CD4-positive, alpha-beta T cell treated with Interleukin-1 beta for 1 hour (primary cell): ENCODE measurements at regions not wholly inside any gene's neighbourhood (a gene's known extent, or its start where the extent isn't known, plus 50 kb on each side); places are given as distances from the start of the nearest gene placed in this dataset.
"Not testable (repeated sequence)": the region's sequence is repeated elsewhere in the genome, so short reads cannot be mapped to it uniquely, and the experiment has no call there.

ENCODE experiments used
- DNase-seq, 2 donors: peaks; one replicate each; pipeline ENCODE4 v3.0.0-alpha.2; 2020 to 2022

DNA sequence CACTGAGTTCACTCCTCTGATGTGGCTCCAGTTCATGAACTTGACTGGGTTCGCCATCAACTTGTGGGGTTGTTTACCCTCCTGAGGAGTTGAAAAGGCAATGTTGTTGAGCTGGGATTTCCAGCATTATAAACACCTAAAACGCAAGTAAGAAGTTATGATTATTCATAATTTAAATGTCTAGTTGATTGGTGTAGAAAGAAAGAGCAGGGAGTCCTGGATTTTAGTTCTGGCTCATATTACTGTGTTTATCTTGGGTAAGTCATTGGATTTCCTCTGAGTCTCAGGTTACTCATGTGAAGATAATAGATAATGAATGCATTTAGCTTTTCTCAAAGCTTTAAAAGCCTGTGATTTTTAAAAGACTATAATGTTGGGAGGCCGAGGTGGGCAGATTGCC is 438.0 kb upstream of the CDH20 start:
- DNase-seq, result no peak

DNA sequence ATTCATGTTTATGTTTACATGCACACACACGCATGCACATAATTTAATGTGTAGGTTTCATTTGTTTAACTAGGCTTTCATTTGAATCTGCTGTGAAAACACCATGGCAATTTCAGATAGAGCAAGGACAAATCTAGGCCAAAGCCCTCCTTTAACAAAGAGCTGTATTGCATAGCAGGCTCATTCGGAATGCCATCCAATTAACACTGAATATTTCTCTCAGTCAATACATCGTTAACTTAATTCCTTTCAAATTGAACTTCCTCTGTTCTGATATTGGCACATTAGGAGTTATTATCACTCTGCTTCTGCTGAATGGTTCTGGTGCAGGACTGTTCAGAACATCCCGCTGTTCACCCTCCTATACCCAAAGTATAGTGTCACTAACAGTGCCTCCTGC is 435.1 kb upstream of the CDH20 start:
- DNase-seq, result no peak

DNA sequence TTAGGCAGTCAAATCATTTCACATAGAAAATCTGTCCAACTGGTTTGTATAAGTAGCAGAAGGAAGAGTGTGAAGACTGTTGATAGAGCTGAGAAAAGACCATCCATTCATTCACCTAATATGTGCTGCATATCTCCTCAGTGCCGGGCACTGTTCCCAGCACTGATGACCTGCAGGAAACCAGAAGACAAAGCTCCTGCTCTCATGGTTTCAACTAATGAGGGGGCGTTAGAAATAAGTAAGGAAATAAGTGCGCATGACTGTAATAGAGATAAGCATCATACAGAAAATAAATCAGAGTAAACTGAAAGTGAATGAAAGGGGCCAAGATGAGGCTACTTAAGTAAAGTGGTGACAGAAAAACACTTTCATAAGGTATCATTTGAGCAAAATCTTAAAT is 427.5 kb upstream of the CDH20 start:
- DNase-seq, result no peak

DNA sequence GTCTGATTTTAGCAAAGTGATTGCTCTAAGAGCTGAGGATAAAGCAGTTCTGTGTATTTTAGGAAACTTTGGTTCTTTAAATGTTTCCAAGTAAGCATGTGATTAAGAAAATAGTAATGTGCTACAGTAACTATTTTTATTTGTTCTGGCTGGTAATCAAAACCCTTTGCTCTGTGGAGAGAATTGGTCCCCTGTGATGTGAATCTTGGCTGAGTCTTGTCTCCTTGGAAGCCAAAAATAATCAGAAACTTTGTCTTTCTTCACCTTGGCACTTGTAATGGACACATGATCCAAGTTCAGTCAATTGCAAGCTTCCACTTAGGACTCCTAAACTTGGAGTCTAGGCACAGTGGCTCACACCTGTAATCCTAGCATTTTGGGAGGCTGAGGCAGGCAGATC is 422.7 kb upstream of the CDH20 start:
- no peak for DNase-seq

DNA sequence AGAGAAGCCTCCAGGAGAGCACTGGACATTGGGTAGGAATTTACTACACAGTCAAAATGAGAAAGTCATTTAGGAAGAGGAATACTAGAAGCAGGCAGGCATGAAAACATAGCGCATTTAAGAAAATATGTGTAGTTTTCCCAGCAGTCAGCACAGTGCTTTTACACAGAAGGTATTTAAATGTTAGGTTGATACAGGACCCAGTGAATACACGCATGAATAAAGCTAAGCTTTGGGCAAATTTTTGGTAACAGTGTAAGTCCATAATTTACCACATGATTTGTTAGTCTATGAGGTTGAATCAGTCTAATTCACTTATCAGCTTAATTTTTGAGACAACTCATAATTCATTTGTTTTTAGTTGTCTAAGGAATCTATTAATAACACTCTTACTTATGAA is 421.7 kb upstream of the CDH20 start:
- no peak for DNase-seq

DNA sequence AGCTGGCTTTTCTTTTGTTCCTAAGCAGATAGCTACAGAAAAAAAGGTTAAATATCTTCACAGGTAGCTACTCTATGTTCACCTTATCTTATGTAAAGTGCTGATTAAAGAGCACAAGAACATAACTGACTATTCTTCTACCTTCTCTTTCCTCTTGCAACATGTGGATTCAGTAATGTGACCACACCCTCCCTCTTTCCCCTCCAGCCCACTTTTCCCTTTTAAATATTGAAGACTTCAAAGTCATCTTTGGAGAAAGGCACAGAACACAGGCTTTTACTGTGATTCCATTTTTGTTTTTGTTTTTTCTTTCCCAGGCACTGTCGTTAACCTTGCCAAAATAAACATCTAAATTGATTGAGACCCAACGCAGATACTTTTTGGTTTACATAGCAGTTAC is 418.1 kb upstream of the CDH20 start:
- DNase-seq, result no peak

DNA sequence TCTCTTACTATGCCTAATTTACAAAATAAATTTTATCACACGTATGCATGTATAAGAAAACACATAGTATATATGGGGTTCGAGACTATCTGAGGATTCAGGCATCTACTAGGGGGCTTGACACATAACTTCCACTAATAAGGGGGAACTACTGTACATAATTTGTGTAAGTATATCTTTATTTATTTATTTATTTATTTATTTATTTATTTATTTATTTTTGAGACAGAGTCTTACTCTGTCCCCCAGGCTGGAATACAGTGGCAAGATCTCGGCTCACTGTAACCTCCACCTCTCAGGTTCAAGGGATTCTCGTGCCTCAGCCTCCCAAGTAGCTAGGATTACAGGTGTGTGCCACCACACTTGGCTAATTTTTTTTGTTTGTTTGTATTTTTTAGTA is 414.4 kb upstream of the CDH20 start:
- DNase-seq, result not testable (repeated sequence)

DNA sequence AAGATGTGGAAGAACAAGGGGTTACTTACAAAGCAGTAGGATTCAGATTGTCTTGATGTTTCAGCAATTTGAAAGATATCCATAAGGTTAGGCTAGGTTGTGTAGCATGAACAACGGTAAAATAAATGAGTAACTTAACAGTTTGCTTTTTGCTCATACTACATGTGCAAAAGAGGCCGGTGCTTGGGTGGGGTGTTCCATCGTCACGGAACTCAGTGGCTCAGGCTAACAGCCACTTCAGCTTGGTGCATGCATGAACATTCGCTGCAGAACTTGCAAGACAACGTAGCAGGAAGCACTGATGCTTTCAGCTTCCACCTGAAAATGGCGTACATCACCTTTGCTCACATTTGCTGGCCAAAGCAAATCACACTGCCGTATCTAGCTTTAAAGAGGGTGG is 407.3 kb upstream of the CDH20 start:
- DNase-seq, result no peak

DNA sequence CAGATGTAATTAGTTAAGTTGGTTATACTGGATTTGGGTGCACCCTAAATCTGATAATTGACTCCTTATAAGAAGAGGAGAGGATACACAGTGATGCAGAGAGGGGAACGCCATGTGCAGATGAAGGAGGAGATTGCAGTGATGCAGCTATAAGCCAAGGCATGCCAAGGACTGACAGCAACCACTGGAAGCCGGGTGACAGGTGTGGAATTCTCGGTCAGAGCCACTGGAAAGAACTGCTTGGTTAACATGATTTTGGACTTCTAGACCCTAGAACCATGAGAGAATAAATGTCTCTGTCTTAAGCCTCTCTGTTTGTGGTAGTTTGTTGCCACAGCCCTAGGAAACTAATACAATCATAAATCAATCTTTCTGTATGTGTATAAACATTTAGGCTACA is 403.3 kb upstream of the CDH20 start:
- DNase-seq, result no peak

DNA sequence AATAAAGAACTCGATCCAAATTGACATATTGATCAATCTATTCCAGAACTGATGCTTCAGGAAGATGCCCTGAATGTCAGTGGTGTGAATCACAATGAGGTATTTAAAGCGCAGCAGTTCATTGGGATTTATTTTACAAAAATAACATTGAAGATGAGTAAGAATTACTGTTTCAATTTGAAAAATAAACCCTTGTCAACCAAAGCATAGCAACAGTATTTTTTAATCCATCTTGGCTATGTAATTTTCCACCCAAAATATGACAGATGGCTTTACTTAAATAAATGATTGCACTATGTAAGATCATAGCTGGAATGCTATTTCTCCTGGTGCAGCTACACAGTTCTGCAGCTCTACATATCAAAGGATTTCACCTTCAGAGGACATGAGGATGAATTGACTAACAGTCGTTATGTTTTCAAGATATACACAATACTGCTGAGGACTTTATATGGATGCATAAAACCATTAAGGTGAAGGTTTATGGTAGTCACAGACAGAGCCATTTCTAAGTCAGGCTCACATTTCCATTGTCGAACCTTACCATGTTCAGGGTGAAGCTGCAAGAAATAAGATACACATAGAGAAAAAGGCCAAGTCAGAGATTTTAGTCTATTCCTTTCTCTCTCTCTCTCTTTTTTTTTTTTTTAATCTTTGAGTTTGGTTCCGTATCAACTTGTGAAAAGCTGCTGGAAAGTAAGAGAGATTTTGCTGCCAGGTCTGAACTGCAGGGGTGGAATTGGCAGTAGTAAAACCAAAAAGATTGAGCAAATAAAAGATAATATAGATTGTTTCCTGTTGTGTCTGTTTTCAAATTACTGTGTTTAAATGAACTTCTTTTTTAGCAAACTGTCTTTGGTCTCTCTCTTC is 398.0 kb upstream of the CDH20 start:
- DNase-seq, result no peak

DNA sequence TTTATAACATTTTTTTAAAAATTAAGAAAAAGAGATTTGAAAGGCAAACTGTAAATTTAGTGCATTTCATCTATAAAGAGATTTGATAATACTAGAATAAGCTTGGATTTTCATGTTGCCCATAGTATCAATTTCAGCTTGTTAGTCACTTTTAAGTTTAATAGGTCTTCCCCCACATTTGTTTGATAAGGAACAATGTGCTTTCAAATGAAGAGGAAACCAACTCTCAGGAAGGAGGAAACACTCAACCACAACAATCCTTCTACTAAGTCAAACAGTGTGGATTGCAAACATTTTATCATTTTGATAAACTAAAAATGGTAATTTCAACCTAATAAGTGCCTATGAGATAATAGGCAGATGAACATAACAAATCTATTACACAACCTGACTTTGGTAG is 397.1 kb upstream of the CDH20 start:
- no peak for DNase-seq

DNA sequence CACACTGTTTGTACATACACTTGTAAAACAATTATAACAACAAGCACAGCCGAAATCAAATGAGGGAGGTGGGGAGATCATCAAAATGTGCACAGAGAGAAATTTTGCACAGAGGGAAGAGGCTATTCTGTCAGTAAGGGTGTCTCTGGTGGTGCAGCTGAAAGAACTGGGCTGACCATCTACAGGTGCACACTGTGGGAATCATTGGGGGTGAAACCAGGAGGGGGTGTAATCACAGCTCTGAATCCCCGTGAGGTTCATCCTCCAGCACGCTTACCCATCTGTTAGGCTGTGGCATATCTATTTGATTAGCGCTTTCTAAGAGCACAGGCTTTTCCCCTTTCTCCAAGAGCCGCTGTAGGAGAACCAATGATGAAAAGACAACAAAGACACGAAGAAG is 389.9 kb upstream of the CDH20 start:
- DNase-seq, result no peak

DNA sequence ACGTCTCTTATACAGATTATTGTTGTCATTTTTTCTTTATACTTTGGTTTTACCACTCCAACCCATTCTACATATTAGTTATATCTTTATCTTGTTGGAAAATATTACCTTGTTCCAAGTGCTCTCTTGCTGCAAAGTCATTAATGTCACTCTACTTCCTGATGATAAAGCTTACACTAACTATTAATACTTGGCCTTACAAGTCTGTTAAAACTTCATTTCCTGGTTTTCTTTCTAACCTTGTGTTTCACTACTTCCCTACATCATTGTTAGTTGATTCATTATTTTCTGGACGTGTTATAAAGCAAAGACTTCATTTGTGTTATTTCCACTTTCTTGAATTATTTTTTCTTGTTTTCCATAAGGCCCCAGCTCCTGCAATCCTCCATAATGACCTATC is 382.6 kb upstream of the CDH20 start:
- DNase-seq, result no peak

DNA sequence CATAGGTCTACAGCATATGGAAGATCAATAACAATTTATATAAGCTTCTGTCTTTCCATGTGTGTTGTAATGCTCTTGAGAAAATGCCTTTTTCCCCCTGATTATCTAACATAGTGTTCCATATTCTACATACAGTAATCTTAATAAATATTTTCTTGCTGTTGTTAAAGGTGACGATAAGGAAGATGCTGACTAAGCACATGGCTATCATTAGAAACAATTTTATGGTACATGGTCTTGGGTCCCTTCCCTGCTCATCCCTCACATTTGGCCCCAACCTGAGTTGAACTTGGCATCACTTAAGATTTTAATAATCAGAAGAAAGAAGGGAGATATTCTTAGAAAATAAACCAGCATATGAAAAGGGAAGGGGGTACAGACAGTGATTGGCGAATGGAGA is 382.1 kb upstream of the CDH20 start:
- no peak for DNase-seq

DNA sequence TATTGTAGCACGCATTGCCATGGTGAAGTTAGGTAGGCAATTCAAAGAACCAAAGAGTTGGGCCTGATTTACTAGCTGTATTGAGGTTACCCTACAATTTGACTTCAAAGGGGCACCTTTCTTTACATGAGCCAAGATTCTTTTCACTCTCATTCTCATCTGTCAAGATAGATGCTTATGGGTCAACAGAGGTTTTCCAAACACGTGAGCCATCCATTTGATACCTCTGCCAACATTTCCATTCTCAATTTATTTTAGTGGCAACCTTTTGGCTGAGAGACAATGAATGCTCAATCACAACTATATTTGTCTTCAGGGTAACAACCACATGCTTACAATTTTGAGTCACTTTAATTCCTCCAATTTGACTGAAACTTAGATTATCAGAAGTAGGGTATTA is 370.6 kb upstream of the CDH20 start:
- DNase-seq, result no peak

DNA sequence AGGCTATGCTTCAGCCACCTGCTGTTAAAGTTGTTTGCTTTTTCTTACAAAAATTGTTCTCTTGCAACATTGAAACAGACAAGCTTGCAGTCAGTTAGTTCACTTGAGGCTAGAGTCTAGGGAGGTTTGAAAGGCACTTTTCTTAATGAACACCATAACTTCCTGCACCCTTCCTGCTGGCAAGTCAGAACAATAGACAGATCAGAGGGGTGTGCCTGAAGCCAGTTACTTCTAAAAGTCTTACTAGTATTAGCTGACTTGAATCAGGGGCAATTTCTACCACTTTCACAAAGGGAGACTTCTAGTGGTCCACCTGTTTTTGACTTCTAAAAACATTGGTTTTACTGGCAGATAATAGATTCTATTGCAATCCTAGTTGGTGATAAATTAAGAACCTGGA is 367.4 kb upstream of the CDH20 start:
- DNase-seq, result no peak

DNA sequence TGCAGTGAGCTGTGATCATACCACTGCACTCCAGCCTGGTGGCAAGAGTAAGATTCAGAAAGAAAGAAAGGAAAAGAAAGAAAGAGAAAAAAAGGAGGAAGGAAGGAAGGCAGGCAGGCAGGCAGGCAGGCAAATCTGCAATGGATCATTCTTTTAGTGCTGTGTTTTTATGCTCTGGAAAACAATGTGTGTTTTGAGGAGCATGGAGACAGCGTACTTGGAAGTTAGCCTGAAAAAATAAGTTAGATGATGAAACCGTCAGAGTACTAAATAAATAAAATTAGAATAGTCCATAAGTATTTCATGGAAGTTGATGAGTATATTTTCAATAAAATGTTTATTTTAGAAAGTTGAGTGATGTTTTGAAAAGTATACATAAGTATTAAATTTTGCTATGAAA is 366.4 kb upstream of the CDH20 start:
- DNase-seq, result no peak

DNA sequence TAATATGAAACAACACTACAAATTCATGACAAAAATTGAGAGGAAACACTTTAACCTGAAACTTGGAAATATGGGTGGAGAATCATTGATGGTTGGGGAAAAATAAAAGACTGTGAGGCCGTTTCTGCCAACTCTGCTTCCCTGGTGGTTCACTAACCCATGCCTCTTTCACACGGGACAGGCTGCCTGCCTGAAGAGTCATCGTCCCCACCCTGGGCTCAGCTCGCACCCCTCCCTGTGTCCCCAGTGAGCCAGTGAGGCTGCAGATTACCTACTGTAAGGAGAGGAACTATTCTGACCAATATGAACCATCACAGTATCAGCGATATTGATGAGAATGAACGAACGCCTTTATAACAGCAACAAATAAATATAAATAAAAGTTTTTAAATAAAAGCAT is 357.8 kb upstream of the CDH20 start:
- no peak for DNase-seq

DNA sequence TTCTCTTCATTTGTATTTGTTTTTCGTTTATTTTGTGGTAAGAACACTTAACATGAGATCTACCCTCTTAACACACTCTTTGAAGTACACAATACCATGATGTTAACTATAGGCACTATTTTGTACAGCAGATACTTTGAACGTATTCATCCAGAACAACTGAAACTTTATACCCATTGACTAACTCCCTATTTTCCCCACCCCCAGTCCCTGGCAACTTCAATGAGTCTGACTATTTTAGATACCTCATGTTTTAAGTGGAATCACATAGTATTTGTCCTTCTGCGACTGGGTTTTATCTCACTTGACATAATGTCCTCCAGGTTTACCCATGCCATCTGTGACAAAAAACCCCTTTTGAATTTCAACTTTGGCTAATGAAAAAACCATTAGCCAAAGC is 356.3 kb upstream of the CDH20 start:
- no peak for DNase-seq

DNA sequence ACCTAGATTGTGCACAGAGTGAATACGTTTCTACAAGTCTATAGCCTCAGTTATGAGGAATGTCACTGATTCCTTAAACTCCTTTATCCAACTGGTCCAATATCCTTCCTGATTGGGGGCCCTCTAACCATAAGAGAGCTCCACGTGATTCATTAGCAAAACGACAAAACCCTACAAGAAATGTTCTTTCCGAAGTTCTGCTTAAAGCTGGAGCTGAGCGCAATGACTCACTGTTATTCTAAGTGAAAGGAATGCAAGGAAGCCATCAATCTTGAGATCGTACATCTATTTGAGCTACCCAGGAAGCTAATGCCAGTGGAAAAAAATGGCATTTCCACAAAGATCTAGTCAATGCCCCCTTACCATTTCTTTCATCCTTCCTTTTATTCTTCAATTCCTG is 354.9 kb upstream of the CDH20 start:
- DNase-seq, result no peak

DNA sequence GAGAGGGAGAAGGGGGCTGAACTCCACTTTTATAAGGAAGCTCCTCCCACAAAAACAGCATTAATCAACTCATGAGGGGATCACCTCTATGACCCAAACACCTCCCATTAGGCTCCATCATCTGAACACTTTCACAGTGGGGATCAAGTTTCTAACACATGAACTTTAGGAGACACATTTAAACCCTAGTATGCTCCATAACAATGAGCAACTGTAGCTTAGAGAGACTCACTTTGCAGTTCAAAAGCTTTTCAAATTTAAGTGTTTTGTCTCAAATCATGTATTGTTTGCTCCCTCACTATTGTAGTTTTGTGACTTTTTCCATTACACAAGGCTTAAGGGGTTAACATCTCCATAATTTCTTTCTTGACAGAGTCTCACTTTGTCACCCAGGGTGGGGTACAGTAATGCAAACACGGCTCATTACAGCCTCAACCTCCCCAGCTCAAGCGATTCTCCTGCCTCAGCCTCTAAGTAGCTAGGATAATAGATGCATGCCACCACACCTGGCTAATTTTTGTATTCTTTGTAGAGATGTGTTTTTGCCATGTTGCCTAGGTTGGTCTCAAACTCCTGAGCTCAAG is 352.7 kb upstream of the CDH20 start:
- DNase-seq, result no peak

DNA sequence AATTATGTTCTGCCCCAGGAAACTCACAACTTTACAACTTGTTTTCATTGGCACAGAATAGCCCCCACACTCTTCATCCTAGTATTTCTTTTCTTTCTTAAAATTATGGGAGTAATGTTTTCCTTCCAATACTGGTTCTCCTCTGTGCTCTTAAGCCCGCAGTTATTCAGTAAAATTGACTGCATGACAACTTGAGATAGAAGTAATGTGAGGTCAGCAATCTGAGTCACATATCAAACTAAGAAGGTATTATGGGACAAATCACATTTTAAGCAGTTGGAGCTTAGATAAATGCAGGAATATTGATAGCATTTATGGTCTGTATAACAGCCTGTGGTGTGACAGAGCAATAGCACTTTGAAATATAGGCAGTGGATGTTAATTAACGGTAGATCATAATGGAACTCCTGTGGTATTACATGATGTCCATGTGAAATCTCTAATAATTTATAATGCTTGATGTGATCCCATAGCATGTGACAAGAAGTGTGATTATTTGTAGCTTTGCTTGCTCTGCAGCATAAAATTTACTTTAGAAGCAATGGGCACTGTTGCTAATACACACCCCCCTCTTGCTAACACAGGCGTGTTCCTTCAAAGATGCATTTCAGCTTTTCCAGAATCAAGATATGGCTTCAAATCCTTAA is 351.4 kb upstream of the CDH20 start:
- no peak for DNase-seq

DNA sequence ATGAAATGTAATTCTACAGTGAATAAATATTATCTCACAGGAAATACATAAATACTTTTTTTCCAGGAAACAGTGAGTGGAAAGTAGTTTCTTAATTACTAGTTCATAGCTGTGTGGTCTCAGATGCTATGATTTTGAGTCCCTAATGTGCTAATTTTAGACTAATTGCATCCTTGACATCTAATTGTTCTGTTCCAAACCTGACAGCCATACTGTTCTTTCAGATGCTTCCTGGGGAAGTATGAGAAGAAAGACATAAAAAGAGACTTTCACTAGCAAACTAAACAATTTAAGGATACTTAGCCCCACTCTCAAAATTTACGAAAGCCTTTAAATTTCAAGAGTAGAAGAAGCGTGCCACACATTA is 350.9 kb upstream of the CDH20 start:
- no peak for DNase-seq

DNA sequence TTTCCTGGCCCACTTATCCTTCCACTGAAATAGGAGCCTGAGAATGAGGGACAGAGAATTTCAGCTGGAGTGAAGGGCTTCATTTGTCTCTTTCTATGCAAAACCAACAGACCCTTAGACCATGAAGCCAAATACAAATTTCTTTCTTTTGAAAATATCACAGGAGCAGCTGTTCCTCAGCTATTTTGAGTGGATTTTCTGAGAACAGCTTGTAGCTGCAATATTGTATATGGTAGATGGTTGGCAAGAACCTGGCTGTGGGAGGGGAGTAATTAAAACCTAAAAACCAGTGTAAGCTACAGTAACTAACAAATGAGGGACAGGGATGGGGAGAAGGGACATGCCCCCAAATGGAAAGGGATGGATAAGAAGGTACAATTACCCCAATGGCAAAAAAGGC is 350.3 kb upstream of the CDH20 start:
- no peak for DNase-seq

DNA sequence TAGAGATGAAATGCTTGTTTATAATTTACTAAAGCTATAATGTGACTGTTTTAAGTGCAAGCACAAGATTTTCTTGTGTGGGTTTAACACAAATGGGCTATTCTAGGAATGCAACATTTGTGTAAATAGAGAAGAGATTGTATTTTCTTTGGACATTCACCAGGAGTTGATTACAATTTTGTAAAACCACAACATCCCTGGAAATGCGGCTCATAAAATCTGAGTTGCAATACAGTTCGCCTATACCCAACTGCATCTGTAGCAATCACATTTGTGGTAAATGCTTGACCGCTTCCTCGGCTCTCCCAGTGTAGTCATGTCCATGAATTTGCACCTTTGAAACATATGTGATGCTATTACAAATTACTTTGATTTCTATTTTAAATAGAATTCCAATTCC is 348.7 kb upstream of the CDH20 start:
- DNase-seq, result no peak
